DMS79 (cell line): ENCODE measurements at regions not wholly inside any gene's neighbourhood (a gene's known extent, or its start where the extent isn't known, plus 50 kb on each side); places are given as distances from the start of the nearest gene placed in this dataset.
A peak's percentile ranks its signal among the peaks of the same experiment; 100 is the strongest.
"Not testable (repeated sequence)": the region's sequence is repeated elsewhere in the genome, so short reads cannot be mapped to it uniquely, and the experiment has no call there.

Source experiments
- DNase-seq: peaks from one replicate; lab custom pipeline; 2025; lab: John Stamatoyannopoulos, UW

GRCh38 chr19:20292520-20292919, 125.5 kb downstream of the ZNF486 start:
- DNase-seq = not testable (repeated sequence)

- DNase-seq = no peak
Observed at GRCh38 chr19:20289186-20289585, 122.2 kb downstream of the ZNF486 start.

DNA sequence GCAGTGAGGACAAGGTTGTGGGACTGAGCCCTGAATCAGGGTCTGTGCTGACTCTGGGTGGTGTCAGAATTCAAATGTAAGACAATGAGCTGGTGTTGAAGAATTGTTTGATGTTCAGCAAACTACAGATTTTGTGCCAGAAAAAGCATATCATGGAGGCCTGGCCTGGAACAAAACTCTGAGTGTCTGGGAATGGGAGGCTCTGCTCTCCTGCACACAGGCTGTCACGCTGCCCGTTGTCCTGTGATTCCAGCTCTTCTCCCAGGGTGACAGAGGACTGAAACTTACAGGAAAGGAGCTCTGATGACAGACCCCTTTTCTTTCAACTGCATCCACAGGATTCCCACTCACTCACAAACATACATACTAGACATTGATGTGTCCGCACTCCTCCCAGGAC, 120.1 kb downstream of the ZNF486 start:
- DNase-seq = no peak

- DNase-seq = peak; percentile 6
Observed at GRCh38 chr19:20285876-20286275, 118.9 kb downstream of the ZNF486 start.

- no peak for DNase-seq
Observed at GRCh38 chr19:20279516-20279915, 112.5 kb downstream of the ZNF486 start.

DNA sequence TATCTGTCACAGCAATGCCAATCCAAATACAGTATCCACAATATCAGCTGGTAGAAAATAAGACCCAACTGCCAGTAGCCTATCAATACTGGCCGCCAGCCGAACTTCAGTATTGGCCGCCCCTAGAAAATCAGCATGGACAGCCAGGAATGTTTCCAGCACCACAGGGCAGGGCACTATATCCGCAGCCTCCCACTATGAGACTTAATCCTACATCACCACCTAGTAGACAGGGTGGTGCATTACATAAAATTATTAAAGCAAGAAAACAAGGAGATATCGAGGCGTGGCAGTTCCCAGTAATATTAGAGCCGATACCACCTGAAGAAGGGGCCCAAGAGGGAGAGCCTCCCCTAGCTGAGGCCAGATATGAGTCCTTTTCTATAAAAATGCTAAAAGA, 111.3 kb downstream of the ZNF486 start:
- DNase-seq = no peak

DNA sequence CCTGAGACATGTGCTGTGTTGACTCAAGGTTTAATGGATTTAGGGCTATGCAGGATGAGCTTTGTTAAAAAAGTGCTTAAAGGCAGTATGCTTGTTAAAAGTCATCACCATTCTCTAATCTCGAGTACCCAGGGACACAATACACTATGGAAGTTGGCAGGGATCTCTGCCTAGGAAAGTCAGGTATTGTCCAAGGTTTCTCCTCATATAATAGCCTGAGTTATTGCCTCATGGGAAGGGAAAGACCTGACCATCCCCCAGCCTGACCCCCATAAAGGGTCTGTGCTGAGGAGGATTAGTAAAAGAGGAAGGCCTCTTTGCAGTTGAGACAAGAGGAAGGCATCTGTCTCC, 109.7 kb downstream of the ZNF486 start:
- DNase-seq = not testable (repeated sequence)

GRCh38 chr19:20276011-20276731, 109.2 kb downstream of the ZNF486 start:
- DNase-seq = no peak

DNA sequence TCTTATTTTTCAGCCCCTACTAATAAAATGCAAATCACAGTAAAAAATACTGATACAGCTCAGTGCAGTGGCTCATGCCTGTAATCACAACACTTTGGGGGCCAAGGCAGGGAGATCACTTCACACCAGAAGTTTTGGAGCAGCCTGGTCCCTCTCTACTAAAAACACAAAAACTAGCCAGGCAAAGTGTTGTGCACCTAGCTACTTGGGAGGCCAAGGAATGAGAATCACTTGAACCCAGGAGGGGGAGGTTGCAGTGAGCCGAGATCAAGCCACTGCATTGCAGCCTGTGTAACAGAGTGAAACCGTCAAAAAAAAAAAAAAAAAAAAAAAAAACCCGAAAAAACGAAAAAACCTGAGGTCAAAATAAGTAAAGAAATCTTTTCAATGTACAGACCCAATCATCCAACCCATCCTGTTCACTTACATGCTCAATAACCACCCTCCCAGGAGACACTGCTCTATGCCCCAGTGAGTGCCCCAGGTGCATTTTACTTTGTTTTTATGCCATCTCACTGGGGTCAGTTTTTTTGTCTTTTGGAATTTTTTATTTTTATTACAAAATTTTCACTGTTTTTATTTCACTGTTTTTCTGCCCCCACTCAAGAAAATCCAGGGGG, 107.0 kb downstream of the ZNF486 start:
- DNase-seq = no peak

- DNase-seq = peak; percentile 31
Observed at GRCh38 chr19:20273376-20273775, 106.4 kb downstream of the ZNF486 start.

GRCh38 chr19:20272627-20273010, 105.6 kb downstream of the ZNF486 start:
- not testable (repeated sequence) for DNase-seq

- not testable (repeated sequence) for DNase-seq
Observed at GRCh38 chr19:20271927-20272626, 105.1 kb downstream of the ZNF486 start.

DNA sequence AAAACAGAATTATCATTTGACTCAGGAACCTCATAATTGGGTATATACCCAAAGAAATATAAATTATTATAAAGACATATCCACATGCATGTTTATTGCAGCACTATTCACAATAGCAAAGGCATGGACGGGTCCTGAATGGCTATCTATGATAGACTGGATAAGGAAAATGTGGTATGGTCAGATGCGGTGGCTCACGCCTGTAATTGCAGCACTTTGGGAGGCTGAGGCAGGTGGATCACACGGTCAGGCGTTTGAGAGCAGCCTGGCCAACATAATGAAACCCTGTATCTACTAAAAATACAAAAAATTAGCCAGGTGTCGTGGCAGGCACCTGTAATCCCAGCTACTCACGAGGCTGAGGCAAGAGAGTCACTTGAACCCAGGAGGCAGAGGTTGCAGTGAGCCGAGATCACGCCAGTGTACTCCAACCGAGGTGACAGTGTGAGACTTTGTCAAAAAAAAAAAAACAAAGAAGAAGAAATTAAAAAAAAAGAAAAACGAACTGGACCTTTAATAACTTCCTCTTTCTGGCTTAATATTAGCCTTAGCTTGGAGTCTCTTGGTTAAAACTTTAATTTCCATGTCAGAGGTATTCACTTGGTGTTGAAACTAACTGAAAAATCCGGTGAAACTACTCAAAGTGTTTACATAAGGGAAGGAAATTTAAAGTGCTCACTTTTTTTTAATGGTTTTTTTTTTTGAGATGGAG, 104.4 kb downstream of the ZNF486 start:
- no peak for DNase-seq

- no peak for DNase-seq
Observed at GRCh38 chr19:20269461-20269860, 102.4 kb downstream of the ZNF486 start.

- not testable (repeated sequence) for DNase-seq
Observed at GRCh38 chr19:20261513-20261912, 94.5 kb downstream of the ZNF486 start.

GRCh38 chr19:20260738-20261137, 93.7 kb downstream of the ZNF486 start:
- not testable (repeated sequence) for DNase-seq

GRCh38 chr19:20259615-20260014, 92.6 kb downstream of the ZNF486 start:
- no peak for DNase-seq

DNA sequence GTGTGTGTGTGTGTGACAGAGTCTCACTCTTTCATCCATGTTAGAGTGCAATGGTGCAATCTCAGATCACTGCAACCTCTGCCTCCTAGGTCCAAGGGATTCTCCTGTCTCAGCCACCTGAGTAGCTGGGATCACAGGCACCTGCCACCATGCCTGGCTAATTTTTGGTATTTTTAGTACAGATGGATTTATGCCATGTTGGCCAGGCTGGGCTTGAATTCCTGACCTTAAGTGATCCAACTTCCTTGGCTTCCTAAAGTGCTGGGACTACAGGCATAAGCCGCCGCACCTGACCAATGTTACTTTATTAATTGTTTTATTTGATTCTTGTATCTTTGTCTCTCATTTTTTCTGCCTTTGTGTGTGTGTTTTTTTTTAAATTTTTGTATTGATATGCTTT, 89.6 kb downstream of the ZNF486 start:
- DNase-seq = no peak

GRCh38 chr19:20254121-20254520, 87.1 kb downstream of the ZNF486 start:
- DNase-seq = no peak

- no peak for DNase-seq
Observed at GRCh38 chr19:20252613-20253012, 85.6 kb downstream of the ZNF486 start.

- no peak for DNase-seq
Observed at GRCh38 chr19:20250627-20251026, 83.6 kb downstream of the ZNF486 start.

DNA sequence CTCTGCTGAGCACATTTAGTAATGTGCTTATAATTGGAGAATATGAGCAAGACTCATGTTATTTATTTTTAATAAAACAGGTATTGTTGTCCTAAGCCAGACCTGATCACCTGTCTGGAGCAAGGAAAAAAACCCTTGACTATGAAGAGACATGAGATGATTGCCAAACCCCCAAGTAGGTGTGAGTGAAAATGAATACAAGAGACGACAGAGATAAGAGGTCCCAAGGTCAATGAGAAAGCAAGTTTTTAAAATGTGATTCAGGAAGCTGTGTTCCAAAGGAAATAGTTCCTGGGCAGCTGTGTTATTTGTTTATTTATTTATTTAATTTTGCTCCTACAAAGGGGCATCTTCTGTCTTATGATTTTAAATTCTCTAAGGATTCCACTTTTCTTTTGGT, 83.1 kb downstream of the ZNF486 start:
- DNase-seq = no peak
